M059J (cell line): ENCODE measurements at regions not wholly inside any gene's neighbourhood (a gene's known extent, or its start where the extent isn't known, plus 50 kb on each side); places are given as distances from the start of the nearest gene placed in this dataset.

Experiments used
- DNase-seq: peaks from one replicate; pipeline ENCODE4 v3.0.0-alpha.2; 2012; ENCODE audit warnings: low read depth

DNA sequence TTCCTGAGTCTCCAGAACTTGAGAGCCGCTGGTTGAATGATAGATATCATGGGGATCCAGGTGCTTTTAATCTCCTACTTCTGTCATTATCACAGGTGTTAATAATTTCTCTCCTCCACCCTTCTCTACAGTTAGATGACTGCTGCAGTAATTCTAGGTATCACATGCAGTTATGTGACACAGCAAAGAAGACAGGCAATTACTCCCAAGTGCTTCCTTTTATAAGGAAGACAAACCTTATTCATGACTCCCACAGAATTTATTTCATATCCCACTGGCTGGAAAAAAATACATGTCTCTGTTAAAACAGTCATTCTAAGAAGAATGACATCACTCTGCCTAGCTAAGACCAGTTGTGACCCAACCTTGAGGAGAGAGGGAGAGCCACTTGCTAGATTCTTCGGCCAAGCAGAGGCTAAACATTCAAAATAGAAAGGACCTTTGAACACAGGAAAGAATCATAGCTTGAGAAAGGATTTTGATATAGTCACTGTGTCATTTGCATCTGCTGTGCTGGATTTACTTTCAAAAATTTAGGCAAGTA is 500.6 kb downstream of the SI start:
- DNase-seq = no peak

DNA sequence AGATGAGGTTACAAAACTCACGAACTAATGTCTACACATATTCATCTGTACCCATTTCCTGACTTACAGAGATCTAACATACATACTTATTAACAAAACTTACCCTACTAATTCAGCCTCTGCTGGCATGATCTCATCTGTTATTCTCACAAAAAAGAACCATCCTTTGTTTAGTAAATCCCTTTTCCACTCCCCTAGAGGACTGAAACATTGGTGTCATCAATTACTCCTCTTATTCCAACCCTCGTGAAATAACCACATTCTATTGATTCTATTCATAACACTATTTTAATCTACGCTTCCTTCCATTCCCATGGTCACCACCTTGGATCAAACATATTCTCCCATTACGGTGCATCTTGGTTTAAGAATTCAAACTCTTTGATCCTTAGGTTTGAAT is 505.9 kb downstream of the SI start:
- no peak for DNase-seq

DNA sequence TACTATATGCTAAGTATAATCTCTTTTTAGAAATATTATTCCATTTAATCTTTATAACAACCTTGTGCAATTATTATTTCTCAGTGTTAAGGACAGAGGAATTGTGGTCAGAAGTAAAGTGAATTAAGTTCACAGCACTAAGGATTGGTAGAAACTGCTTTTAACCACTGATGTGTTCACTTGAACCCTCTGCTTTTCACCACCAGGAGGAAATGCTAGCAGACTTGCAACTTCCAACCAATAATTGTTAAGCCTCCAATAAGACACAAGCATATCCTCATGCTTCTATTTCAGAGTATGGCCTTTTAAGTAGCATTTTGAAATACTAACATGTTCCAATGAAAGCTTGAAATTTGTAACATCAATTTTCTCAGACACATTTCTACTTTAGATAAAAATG is 527.4 kb downstream of the SI start:
- no peak for DNase-seq

DNA sequence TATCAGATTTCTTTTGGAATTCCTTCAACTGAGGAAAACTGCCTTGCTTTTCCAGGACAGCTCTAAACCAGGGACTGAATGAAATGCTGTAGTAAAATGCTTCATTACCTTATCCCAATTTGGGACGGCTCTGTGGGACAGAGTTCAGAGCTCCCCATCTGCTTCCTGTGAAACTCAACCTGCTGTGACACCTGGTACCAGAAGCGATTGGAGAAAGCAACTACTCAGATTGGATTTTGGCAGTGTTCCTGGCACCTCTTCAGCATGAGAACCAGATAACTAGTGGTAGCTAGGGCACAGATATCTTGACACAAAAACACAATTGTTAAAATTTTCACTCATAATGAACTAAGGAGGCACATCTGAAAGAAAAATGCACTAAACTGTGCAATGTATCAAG is 539.1 kb downstream of the SI start:
- DNase-seq = no peak

DNA sequence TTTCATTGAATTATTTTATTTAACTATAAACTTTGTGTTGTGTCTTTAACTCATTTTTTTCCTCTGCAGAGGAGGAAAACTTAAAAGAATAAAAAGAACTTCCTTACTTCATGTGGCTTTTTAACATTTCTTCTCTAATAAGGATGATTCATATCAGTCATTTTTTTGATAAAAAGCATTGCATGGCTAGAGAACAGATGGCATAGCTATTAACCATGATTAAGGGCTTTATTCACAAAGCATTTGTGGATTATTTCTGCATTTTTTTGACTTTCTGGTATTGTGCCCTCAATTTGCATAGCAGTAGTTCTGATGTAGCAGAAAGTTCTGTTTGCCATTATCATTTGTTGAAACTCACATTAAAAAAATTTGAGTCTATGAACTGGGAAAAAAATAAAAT is 540.8 kb downstream of the SI start:
- no peak for DNase-seq

DNA sequence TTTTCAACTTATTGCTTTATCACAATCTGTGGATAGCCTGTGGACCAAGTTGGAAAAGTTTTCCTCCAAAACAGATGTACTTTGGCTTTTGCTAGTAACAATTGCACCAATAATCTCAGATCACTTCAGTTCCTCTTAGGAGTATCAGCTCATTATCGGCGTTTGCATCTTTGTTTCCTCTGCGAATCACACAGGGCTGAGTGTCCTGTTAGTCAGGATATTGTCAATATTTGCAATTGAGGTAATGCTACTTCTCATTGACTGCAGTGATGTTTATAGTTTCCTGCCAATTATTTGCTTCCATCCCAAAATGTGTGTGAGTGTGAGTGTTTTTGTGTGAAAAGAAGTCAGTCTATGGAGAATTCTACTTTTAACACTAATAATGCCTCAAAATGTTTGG is 545.0 kb downstream of the SI start:
- DNase-seq = no peak

DNA sequence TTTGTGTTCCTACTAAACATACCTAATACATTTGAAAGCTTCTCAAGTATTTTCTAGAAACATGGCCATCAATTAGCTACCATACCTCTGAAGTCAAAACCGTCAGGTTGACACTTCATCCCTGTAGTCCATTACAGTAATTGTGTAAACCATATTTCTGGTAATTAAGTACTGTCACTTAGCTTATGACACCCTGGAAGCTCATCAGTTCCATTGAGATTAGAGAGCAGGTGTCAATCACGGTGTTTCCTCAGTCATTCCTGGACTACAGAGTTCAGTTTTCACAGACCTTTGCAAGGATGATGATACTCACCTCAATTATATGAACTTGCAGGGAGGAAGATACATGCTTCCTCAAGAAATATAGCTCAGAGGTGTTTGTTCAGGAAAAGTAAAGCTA is 552.0 kb downstream of the SI start:
- no peak for DNase-seq

DNA sequence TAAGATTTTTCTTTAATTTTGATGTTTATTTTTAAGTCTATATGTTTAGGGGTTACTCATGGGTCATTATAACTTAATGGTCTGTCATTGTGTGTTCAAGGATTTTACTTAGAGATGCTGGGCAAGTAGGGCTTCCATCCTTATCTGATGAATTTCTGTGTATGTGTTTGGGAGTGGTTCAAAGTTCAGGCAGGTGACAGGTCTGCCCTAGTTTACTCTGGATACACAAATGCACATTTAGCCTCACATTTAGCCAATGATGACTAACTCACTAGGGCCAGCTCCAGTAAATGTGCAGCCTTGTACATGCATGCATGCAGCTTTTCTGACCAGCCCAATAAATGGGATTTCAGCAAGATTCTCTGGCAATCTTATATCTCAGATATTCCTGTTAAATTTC is 554.1 kb downstream of the SI start:
- DNase-seq = no peak

DNA sequence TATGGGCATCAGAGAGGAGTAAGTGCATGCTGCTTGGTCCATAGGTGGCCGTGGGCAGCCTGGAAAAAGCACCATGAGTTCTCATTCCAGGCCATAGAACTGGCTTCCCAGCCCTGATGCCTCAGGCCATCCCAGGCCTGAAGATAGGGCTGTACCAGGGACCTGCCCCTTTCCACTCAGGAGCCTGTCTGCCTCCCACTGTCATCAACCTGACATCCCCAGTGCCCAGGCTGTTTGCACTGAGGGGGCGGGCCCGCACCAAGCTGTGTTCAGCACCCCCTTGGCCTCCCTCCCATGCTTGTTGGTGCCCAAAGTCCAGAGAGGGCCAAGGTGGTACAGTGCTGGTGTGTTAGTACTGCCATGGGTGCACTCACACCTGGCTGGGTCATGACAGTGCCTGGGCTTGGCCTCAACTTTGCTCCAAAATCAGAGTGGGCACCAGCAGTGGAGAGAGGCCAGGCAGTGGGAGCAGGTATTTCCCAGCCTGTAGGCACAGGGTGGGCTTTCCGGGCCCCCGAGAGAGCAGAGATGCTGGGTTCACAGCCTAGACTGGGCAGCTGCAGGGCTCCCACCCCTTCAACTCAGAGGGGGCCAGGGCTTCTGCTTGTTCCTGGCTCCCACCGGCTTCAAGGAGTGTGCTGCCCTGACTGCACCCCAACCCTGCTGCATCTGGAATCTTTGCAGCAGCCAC is 556.1 kb downstream of the SI start:
- no peak for DNase-seq

DNA sequence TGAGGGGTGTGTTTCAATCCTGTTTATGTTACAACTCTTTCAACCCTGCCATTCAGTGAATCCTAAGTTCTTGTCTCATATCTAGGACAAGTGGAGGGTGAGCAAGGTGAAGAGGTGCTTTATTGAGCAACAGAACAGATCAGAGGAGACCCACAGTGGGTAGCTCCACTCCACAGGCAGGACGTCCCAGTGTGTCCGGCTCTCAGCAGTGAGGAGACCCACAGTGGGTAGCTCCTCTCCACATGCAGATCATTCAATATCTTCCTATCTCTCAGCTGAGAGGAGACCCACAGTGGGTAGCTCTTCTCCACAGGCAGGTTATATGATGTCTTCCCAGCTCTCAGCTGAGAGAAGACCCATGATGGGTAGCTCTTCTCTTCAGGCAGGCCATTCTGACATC is 556.7 kb downstream of the SI start:
- DNase-seq = no peak

DNA sequence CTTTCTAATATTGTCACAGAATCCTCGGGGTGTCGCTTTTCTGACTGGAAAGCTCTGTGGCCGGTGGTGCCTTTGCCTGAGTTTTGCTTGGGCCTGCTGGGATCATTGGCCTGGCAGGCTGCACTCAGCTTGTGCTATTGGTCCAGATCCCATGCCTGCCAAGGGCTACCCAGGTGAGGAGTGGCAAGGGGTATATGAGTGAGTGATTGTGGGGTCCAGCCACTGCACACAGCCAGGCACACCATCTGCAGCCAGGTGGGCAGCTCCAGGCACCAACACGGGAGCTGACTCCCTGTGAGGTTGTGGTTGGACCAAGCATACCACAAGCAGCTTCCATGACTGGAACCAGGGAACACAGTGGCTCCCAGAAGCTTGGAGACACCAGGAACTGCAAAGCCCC is 557.2 kb downstream of the SI start:
- no peak for DNase-seq

DNA sequence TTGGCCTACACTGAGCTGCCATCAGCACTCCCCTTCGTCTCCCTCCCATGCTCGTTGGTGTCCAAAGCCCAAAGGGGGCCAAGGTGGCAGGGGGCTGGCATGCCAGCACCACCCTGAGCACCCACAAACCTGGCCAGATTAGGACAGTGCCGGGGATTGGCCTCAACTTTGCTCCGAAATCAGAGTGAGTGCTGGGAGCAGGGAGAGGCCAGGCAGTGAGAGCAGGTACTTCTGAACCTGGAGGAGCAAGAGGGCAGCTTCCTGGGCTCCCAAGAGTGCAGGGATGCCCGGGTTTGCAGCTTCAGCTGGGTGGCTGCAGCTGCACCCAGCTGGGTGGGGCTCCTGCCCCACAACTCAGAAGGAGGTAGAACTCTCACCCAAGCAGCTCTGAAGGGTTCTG is 563.0 kb downstream of the SI start:
- DNase-seq = no peak

DNA sequence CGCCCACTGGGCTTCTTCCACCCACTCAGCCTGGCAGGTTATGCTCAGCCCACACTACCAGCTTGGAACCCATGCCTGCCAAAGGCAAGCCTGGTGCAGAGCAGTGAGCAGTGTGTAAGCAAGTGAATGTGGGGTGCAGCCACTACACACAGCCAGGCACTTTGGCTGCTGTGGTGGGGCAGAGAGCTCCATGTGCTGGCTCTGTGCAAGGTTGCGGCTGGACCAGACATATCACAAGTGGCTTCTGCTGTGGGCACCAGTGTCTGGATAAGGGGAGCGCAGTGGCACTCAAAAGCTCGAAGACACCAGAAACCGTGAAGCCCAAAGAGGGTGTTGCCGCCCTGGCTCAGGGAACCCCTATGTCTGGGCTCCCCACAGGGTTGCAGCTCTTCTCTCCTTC is 563.7 kb downstream of the SI start:
- no peak for DNase-seq

DNA sequence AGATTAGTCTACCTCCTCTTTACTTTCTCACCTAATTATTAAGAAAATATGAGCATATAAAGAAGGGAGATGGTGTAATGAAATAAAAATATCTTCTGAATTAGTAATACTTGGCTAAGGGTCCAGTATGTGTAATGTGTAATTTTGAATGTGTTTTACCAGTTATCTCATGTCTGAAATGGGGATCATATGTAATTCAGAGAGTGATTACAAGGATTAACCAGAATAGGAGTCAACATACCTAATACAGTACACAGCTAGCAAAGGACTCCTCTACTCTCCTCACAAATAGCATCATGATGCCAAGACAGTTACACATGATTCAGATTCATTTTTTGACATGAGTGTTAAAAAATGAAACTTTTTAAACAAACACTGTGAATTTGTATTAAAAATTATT is 570.4 kb downstream of the SI start:
- DNase-seq = no peak

DNA sequence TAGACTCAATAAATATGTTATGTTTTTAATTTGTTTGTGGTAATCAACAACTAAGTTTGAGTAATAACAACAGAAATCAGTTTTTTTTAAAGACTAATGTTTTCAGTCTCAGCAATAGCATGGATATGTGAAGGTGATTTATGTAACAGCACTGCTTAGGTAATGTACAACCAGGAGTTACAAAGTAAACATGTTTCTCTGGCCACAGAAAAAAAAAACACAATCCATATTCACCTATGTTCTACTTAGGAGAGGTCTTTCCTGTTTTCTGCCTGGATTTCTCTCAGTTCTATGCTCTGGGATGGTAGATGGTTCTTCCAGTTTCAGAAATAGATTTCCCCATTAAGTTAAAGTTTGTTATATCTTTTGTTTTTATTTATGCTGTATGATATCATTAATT is 579.4 kb downstream of the SI start:
- DNase-seq = no peak

DNA sequence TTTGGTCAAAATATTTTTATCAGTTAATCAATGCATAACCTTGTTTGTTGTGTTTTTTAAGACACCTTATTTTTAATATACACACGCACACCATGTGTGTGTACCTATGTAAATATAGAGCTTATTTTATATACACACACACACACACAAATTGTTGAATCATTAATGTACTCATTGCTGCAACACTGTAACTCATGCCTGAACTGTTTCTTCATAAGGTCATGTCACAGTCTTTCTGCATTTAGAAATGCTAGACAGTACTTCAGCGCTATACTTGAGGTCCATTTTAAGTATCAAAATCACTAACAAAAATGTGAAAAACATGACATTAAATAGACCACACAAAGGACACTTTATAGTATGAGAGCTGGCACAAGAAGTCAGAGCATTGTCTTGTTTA is 589.4 kb downstream of the SI start:
- DNase-seq = no peak

DNA sequence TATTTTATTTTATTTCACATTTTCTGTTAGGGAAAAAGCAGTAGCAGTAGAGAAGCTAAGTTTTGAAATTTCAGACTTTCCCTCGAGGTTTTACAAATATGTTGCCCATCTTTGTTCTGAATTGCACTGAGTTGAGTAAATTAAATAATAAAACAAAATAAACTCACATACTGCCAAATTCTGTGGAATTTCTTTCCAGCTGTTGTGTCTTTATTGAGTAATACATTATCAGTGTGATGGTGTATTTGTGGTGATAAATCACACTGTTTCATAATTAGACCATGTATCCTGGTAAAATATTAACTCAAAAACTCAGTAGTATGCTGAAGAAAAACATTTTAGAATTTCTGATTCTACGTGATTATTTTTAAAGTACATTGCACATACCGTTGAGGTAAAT is 592.1 kb downstream of the SI start:
- DNase-seq = no peak

DNA sequence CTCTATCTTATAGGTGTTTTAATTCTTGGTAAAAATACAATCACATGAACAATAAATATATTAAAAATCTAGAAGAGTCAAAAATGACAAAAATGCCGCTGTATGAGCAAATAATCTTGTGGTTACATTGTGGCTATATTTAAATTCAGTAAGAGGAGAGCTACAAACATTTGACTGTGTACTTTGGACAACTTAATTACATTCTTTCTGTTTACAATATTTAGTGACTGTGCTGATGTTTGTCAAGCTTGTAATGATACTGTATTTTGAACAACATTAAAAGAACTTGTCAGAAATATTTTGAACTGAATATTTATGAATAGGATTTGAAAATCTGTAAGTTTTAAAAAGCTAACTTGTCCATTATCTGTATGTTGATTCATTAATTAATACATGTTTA is 598.3 kb downstream of the SI start:
- DNase-seq = no peak

DNA sequence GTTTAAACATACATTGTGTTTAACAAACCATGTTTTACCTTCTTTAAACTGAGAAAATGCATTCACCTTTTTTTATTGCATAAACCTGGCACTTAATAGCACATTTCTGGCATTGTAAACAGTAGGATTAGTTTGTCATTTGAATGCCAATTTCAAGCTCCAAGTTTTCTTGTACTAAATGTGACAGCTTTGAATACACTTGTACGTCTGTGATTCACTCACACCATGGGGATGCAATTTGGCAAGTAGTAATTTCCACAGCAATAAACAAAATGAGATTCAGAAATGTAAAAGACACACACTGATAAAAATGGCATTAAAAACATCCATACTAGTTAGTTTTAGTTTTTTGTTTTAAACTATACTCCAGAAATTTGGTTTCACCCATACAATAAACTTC is 598.9 kb downstream of the SI start:
- no peak for DNase-seq

DNA sequence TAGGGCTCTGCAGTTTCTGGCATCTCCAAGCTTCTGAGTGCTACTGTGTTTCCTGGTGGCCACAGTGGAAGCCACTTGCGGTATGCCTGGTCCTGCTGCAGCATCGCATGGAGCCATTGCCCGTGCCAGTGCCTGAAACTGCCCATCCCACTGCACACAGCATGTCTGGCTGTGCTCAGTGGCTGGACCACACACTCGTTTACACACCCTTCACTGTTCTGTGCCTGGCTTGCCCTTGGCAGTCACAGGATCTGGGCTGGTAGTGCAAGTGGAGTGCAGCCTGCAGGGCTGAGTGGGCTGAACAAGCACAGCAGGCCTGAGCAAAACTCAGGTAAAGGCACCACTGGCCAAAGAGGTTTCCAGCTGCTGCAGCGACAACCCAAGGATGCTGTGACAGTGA is 600.0 kb downstream of the SI start:
- DNase-seq = no peak

DNA sequence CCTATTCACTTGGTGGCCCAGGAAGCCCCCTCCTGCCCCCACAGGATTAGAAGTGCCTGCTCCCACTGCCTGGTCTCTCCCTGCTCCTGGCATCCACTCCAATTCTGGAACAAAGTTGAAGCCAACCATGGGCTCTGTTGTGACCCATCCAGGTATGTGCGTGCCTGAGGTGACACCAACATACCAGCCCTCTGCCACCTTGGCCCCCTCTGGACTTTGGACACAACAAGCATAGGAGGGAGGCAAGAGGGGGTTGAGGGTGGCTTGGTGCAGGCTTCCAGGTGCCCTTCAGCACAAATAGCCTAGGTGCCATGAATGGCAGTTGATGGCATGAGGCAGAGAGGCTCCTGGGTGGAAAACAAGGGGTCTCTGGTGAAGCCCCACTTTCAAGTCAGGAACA is 600.9 kb downstream of the SI start:
- no peak for DNase-seq

DNA sequence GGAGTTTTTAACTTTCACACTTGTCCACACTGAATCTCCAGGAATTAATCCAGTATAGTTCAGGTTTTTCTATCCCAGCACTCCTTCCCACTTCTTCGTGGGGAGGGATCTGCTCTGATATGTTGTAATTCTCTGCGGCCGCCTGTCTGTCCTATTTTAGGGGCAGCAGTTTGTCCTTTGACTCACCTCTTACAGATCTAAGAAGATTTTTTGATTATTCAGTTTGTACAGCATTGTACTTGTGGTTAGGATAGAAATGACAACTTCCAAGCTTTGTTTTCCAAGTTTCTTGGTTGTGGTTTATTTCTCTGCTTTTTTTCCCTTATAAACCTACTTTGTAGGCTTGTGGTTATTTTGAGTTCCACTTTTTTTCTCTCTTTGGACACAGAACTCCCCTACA is 601.7 kb downstream of the SI start:
- peak; percentile 39 for DNase-seq

DNA sequence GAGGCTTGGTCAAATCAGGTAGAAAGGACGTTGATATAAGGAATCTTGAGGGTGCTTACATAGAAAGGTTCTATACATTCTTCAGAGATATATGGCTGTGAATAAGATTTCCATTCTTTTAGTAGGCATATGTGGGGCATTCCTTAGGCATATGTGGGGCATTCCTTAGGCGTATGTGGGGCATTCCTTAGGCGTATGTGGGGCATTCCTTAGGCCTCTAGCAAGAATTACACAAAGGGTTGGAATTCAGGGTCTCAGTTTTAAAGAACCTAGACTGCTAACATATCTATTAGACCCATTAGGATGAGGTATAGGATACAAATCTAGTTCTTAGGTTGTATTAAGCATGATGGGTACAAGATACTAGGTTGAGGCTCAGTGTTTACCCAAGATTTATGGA is 607.8 kb downstream of the SI start:
- no peak for DNase-seq

DNA sequence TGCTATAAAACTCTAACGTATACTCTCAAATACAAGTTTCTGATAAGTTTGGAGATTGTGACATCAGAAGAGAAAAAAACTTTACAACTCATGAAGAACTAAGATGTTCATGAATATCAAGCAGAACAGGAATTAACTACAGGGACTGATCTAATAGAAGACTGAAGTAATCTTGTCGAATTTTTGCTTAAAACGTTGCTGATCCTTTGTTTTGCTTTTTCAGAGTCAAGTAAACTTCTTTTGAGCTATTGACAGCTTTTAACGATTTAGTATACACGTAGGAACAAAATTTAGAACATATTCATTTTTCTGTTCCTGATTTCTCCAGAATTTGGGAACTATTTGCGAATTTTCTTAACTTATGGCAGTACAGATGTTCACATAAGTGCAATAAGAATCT is 610.2 kb downstream of the SI start:
- no peak for DNase-seq
